ENCODE measurements at regions not wholly inside any gene's neighbourhood (a gene's known extent, or its start where the extent isn't known, plus 50 kb on each side); places are given as distances from the start of the nearest gene placed in this dataset.
A peak's percentile ranks its signal among the peaks of the same experiment; 100 is the strongest.

DNA sequence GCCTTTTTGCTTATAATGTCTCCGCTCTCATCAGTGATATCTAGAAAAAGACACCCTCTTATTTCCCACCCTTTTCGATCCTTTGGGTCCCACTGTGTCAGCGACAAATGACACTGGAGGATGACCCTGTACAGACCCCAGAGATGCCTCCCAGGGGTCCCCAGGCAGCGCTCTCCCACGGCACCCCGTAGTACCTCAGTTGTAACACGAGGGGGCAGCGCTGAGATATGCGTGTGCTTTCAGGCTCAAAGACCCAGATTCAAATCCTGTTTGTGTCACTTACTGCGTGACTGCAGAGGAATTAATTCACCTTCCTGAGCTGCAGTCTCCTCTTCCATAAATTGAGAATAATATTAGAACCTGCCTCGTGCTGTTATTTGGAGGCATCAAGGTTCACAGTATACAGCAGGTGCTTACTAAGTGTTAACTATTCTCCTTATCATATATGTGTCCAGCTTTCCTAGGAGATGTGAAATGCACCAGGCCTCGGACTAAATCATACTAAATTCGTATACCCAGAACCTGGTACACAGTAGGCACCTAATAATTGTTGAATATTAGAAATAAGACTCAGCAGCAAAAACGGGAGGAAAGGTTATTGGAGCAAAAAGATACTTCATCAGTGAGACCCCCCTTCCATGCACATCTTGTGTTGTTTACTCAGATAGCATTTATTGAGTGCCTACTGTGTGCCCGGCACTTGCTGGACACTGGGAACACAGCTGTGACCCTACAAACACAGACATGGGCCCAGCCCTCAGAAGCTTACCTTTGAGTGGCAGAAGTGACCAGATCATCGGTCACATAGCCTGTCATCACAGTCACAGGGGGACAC, 99.9 kb downstream of the PHETA1 start:
- TF ChIP-seq ZC3H10 (CRISPR knock-in tag; IDR thresholded peaks at IDR 0.05) (no peak), BACH2 (CRISPR knock-in tag; IDR thresholded peaks at IDR 0.05; ENCODE audit: borderline replicate concordance) (no peak), ZNF565 (CRISPR knock-in tag; conservative IDR thresholded peaks at IDR 0.05; ENCODE audit: low read depth) (no peak), ZNF70 (CRISPR knock-in tag; IDR thresholded peaks at IDR 0.05) (no peak), ZNF8 (CRISPR knock-in tag; IDR thresholded peaks at IDR 0.05) (no peak), ZFP3 (CRISPR knock-in tag; IDR thresholded peaks at IDR 0.05) (no peak)
- ATAC-seq: peak; percentile 37; the same call in 1 of the 3 replicates

GRCh38 chr12:111267144-111267543, 101.8 kb downstream of the PHETA1 start:
- no peak for TF ChIP-seq ZNF565 (CRISPR knock-in tag; conservative IDR thresholded peaks at IDR 0.05; ENCODE audit: low read depth)
- no peak for TF ChIP-seq ZNF70 (CRISPR knock-in tag; IDR thresholded peaks at IDR 0.05)
- TF ChIP-seq ZFP3 (CRISPR knock-in tag; IDR thresholded peaks at IDR 0.05): no peak
- no peak for TF ChIP-seq ZNF8 (CRISPR knock-in tag; IDR thresholded peaks at IDR 0.05)
- no peak for TF ChIP-seq PATZ1 (CRISPR knock-in tag; IDR thresholded peaks at IDR 0.05; ENCODE audit: borderline replicate concordance)
- ATAC-seq: no peak; the same call in 2 of the 3 replicates

GRCh38 chr12:111261911-111262676, 106.8 kb downstream of the PHETA1 start:
- TF ChIP-seq OSR1 (CRISPR knock-in tag; IDR thresholded peaks at IDR 0.05): no peak
- TF ChIP-seq ZNF8 (CRISPR knock-in tag; IDR thresholded peaks at IDR 0.05): no peak
- TF ChIP-seq RARB (CRISPR knock-in tag; IDR thresholded peaks at IDR 0.05): no peak
- no peak for TF ChIP-seq ZFP30 (CRISPR knock-in tag; IDR thresholded peaks at IDR 0.05)
- no peak for ATAC-seq

- TF ChIP-seq ZFP30 (CRISPR knock-in tag; IDR thresholded peaks at IDR 0.05) (no peak), ZC3H10 (CRISPR knock-in tag; IDR thresholded peaks at IDR 0.05) (no peak), ZFP3 (CRISPR knock-in tag; IDR thresholded peaks at IDR 0.05) (no peak), ZNF70 (CRISPR knock-in tag; IDR thresholded peaks at IDR 0.05) (no peak), GLIS3 (CRISPR knock-in tag; IDR thresholded peaks at IDR 0.05) (no peak), BACH2 (CRISPR knock-in tag; IDR thresholded peaks at IDR 0.05; ENCODE audit: borderline replicate concordance) (no peak), ZNF8 (CRISPR knock-in tag; IDR thresholded peaks at IDR 0.05) (no peak), TOX (CRISPR knock-in tag; IDR thresholded peaks at IDR 0.05; ENCODE audit: borderline replicate concordance) (no peak), SNAI2 (CRISPR knock-in tag; IDR thresholded peaks at IDR 0.05) (no peak), PPARA (CRISPR knock-in tag; IDR thresholded peaks at IDR 0.05; ENCODE audit: borderline replicate concordance) (no peak), ISL1 (CRISPR knock-in tag; IDR thresholded peaks at IDR 0.05) (no peak), CSDC2 (CRISPR knock-in tag; IDR thresholded peaks at IDR 0.05) (no peak), POU6F1 (CRISPR knock-in tag; IDR thresholded peaks at IDR 0.05; ENCODE audit: borderline replicate concordance, low read depth) (no peak), ESRRG (CRISPR knock-in tag; IDR thresholded peaks at IDR 0.05) (no peak), RARB (CRISPR knock-in tag; IDR thresholded peaks at IDR 0.05) (no peak)
- TF ChIP-seq, protein P1, sequence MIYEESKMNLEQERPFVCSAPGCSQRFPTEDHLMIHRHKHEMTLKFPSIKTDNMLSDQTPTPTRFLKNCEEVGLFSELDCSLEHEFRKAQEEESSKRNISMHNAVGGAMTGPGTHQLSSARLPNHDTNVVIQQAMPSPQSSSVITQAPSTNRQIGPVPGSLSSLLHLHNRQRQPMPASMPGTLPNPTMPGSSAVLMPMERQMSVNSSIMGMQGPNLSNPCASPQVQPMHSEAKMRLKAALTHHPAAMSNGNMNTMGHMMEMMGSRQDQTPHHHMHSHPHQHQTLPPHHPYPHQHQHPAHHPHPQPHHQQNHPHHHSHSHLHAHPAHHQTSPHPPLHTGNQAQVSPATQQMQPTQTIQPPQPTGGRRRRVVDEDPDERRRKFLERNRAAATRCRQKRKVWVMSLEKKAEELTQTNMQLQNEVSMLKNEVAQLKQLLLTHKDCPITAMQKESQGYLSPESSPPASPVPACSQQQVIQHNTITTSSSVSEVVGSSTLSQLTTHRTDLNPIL (CRISPR knock-in tag; IDR thresholded peaks at IDR 0.05; ENCODE audit: low read depth): no peak
- TF ChIP-seq, protein P2, sequence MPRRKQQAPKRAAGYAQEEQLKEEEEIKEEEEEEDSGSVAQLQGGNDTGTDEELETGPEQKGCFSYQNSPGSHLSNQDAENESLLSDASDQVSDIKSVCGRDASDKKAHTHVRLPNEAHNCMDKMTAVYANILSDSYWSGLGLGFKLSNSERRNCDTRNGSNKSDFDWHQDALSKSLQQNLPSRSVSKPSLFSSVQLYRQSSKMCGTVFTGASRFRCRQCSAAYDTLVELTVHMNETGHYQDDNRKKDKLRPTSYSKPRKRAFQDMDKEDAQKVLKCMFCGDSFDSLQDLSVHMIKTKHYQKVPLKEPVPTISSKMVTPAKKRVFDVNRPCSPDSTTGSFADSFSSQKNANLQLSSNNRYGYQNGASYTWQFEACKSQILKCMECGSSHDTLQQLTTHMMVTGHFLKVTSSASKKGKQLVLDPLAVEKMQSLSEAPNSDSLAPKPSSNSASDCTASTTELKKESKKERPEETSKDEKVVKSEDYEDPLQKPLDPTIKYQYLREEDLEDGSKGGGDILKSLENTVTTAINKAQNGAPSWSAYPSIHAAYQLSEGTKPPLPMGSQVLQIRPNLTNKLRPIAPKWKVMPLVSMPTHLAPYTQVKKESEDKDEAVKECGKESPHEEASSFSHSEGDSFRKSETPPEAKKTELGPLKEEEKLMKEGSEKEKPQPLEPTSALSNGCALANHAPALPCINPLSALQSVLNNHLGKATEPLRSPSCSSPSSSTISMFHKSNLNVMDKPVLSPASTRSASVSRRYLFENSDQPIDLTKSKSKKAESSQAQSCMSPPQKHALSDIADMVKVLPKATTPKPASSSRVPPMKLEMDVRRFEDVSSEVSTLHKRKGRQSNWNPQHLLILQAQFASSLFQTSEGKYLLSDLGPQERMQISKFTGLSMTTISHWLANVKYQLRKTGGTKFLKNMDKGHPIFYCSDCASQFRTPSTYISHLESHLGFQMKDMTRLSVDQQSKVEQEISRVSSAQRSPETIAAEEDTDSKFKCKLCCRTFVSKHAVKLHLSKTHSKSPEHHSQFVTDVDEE (CRISPR knock-in tag; IDR thresholded peaks at IDR 0.05): no peak
- no peak for ATAC-seq
These were observed 108.2 kb downstream of the PHETA1 start for GRCh38 chr12:111260732-111261131.
